GM12875 (cell line): ENCODE measurements at regions not wholly inside any gene's neighbourhood (a gene's known extent, or its start where the extent isn't known, plus 50 kb on each side); places are given as distances from the start of the nearest gene placed in this dataset.

Experiments
- H3K4me3 ChIP-seq: one replicate; pipeline ENCODE4 v1.5.1; 2011; ENCODE audit warnings: low read depth, low read length, control low read depth
- CTCF ChIP-seq: IDR thresholded peaks from 2 replicates; pipeline ENCODE4 v1.5.1; 2011; ENCODE audit warnings: low read depth, mild to moderate bottlenecking, control low read depth, inconsistent platforms, low read length, moderate library complexity, borderline replicate concordance; ENCODE audit not compliant: insufficient read depth

- TF ChIP-seq CTCF = no peak
- no peak overlapping the region for H3K4me3 ChIP-seq
These were observed 74.4 kb upstream of the PRR5 start for GRCh38 chr22:44627521-44628139.

- no peak overlapping the region for H3K4me3 ChIP-seq
- TF ChIP-seq CTCF = peak; percentile 89
These were observed 75.9 kb upstream of the PRR5 start for GRCh38 chr22:44625981-44626687.

- no peak overlapping the region for H3K4me3 ChIP-seq
- TF ChIP-seq CTCF = no peak
These were observed 76.6 kb upstream of the PRR5 start for GRCh38 chr22:44625421-44625760.

- no peak overlapping the region for H3K4me3 ChIP-seq
- TF ChIP-seq CTCF = no peak
These were observed 77.1 kb upstream of the PRR5 start for GRCh38 chr22:44624689-44625420.

GRCh38 chr22:44623771-44624510 lies 78.1 kb upstream of the PRR5 start:
- no peak overlapping the region for H3K4me3 ChIP-seq

GRCh38 chr22:44622679-44623078 lies 79.3 kb upstream of the PRR5 start:
- no peak overlapping the region for H3K4me3 ChIP-seq
- TF ChIP-seq CTCF = no peak

More at GRCh38 chr22:44623771-44624510, 78.1 kb upstream of the PRR5 start:
- TF ChIP-seq CTCF = peak; percentile 39; the same call in 1 of the 2 replicates

- TF ChIP-seq CTCF = no peak
- H3K4me3 ChIP-seq = no peak overlapping the region
These were observed 79.9 kb upstream of the PRR5 start for GRCh38 chr22:44622147-44622427.
